SJSA1 (cell line): ENCODE measurements at regions not wholly inside any gene's neighbourhood (a gene's known extent, or its start where the extent isn't known, plus 50 kb on each side); places are given as distances from the start of the nearest gene placed in this dataset.

Experiments used
- DNase-seq, 2 experiments: peaks; one replicate each; pipeline ENCODE4 v3.0.0-alpha.2; 2015 to 2020; ENCODE audit warnings: low spot score in 2 of 2, low read depth in 1 of 2
- H3K27ac ChIP-seq: fragments of 250-450 bp; sonication (Bioruptor Pico); 2 replicates; pipeline ENCODE4 v1.5.1; 2020; ENCODE audit warnings: mild to moderate bottlenecking, moderate library complexity
- H3K27me3 ChIP-seq: fragments of 250-450 bp; sonication (Bioruptor Pico); replicated peaks from 2 replicates; pipeline ENCODE4 v1.5.1; 2020; ENCODE audit warnings: mild to moderate bottlenecking, moderate library complexity
- H3K36me3 ChIP-seq: fragments of 250-450 bp; sonication (Bioruptor Pico); 2 replicates; pipeline ENCODE4 v1.5.1; 2020; ENCODE audit warnings: mild to moderate bottlenecking
- H3K4me1 ChIP-seq: fragments of 250-450 bp; sonication (Bioruptor Pico); replicated peaks from 2 replicates; pipeline ENCODE4 v1.6.1; 2021; ENCODE audit warnings: mild to moderate bottlenecking
- H3K4me3 ChIP-seq: fragments of 250-450 bp; sonication (Bioruptor Pico); 2 replicates; pipeline ENCODE4 v1.5.1; 2020; ENCODE audit warnings: mild to moderate bottlenecking
- H3K9me3 ChIP-seq: fragments of 250-450 bp; sonication (Bioruptor Pico); replicated peaks from 2 replicates; pipeline ENCODE4 v1.5.1; 2020; ENCODE audit warnings: mild to moderate bottlenecking

DNA sequence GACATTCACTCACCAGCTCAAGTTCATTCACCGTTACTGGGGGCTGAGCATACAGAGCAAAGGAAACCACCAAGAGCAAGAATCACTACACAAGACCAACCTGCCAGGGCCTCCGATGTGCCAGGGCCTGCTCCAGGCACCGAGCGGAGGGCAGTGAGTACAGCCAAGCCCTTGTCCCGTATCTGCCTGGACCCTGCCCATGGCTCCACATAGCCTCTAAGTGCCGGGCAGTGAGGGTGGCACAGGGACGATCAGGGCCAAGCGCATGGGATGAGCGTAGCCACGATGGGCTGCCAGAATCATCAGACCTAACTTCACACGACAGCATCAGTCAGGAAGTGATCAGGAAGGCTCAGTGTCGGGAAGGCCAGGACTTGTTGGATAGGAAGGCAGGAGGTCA lies 199.6 kb downstream of the BCL11B start:
- Histone ChIP-seq H3K27me3 (no peaks in the 10 kb centered on the region), H3K4me1 (no peaks in the 10 kb centered on the region), H3K36me3 (no peaks in the 10 kb centered on the region), H3K9me3 (no peaks in the 10 kb centered on the region), H3K27ac (no peak overlapping the region), H3K4me3 (no peak overlapping the region)
- no peak for DNase-seq

DNA sequence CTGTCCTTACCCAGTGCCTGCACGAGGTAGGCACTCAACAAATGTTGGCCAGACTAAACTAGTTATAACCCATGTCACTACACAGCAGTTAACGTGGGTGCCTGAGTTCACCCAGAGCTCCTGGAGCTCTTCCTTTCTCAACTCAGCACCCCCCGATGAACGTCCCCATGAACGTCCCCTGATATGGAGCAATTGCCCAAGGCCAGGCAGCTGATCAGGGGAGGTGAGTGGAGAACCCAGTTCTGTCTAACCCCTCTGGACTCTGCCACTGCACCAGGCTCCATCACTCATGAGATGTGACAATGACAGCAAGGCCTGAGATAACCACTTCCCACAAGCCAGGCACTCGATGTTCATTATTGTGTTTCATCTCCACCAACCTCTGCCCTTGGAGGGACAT lies 199.0 kb downstream of the BCL11B start:
- no peak for DNase-seq
- no peak overlapping the region for H3K4me3 ChIP-seq
- no peak overlapping the region for H3K27ac ChIP-seq
- H3K4me1 ChIP-seq: no peaks in the 10 kb centered on the region
- H3K36me3 ChIP-seq: no peaks in the 10 kb centered on the region
- no peaks in the 10 kb centered on the region for H3K27me3 ChIP-seq
- no peaks in the 10 kb centered on the region for H3K9me3 ChIP-seq

DNA sequence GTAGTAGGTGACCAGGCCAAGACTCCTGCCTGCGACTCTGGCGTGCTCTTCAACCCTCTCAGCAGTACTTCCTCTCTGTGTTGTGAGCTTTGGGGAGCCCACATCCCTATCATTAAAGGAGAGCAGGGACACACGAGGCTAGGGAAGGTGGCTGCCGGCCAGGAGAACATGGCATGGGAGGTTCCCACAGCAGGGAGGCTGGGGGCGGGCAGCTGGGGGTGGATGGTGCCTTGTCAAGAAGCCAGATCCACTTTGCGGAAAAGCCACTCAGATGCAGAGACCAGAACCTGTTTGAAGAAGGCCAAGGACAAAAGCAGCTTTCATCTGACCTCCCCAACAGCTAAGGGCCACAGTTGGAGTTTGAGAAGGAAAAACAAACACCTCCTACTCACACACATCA lies 198.6 kb downstream of the BCL11B start:
- Histone ChIP-seq H3K27ac (no peak overlapping the region), H3K4me1 (no peaks in the 10 kb centered on the region), H3K4me3 (no peak overlapping the region), H3K36me3 (no peaks in the 10 kb centered on the region), H3K27me3 (no peaks in the 10 kb centered on the region), H3K9me3 (no peaks in the 10 kb centered on the region)
- no peak for DNase-seq

DNA sequence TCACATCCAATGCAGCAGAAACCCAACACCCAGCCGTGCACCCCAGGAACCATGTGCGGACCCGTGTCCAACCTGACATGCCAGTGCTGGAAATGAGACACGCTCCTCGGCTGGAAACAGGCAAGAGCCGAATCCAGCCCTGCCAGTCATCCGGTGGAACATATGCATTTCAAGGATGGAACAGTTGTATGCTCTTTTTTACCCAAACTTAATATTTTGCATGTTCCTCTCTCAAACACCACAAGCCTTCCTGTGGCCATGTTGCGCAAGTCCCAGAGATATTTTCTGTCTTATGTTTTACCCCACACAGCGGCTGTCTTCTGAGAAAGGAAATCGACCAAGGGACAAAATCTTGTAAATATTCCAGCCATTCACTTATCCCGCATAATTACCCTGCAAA lies 196.9 kb downstream of the BCL11B start:
- Histone ChIP-seq H3K27ac (no peak overlapping the region), H3K4me1 (no peaks in the 10 kb centered on the region), H3K27me3 (no peaks in the 10 kb centered on the region), H3K36me3 (no peaks in the 10 kb centered on the region), H3K9me3 (no peaks in the 10 kb centered on the region), H3K4me3 (no peak overlapping the region)
- DNase-seq: no peak

DNA sequence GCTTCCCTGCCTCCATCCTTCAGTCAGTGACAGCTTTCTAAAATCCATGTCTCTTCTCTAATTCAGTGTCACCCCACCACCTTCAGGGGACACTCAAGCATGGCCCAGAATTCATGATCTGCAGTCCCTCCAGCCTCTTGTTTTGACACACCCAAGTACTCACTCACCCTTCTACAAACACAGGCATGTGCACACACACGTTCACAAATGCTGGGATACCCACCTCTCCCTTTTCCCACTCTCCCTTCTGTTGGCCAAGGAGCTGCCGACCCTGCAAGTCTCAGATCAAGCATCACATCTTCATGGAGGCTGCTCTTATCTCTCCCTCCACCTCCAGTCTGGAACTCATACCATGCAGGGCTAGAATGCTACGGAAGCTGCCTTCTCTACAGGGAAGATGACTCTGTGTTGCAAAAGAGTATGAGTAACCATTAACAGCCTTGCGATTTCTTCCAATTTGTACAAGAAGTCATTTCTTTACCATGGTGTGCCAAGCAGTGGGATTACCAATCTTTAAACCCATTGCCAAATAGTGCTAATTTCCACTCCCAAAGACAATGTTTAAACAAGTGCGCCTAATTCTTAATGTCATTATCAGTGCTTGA lies 196.1 kb downstream of the BCL11B start:
- no peak for DNase-seq
- H3K4me3 ChIP-seq: no peak overlapping the region
- no peak overlapping the region for H3K27ac ChIP-seq
- no peaks in the 10 kb centered on the region for H3K27me3 ChIP-seq
- no peaks in the 10 kb centered on the region for H3K9me3 ChIP-seq
- no peaks in the 10 kb centered on the region for H3K4me1 ChIP-seq
- H3K36me3 ChIP-seq: no peaks in the 10 kb centered on the region

DNA sequence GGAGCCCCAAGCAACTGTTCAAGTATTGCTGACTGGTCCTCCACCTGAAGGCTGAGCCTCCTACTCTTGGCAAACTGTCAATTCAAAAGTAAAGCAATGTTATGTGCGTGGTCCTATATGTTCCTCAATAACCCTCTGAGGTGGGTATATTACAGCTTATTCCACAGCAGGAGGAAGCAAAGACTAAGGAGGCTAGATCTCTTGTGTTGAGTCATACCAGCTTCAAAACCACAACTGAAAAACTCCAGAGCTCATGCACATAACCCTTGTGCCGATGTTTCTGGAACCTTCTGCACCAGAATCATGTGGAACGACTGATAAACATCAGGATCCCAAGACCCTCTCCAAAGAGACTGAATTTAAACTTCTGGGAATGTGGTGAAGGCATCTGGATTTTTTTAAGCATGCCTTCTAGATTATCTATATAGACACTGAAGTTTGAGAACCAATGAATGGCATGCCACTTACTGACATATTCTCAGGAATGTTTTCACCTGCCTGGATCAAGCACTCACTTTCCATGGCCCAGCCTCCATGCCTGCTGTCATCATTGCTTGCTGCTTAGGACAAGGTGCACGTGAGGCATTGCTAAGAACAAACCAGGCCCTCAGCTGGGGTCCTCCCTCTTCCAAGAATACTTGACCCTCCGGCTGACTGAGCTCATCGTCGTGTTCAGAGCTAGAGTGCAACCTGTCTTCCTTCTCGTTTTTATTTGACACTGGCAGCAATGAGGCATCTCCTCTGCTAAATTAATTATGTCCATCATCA lies 194.7 kb downstream of the BCL11B start:
- no peak overlapping the region for H3K27ac ChIP-seq
- no peak overlapping the region for H3K4me3 ChIP-seq
- H3K9me3 ChIP-seq: no peaks in the 10 kb centered on the region
- H3K36me3 ChIP-seq: no peaks in the 10 kb centered on the region
- H3K4me1 ChIP-seq: no peaks in the 10 kb centered on the region
- no peaks in the 10 kb centered on the region for H3K27me3 ChIP-seq
- DNase-seq: no peak

DNA sequence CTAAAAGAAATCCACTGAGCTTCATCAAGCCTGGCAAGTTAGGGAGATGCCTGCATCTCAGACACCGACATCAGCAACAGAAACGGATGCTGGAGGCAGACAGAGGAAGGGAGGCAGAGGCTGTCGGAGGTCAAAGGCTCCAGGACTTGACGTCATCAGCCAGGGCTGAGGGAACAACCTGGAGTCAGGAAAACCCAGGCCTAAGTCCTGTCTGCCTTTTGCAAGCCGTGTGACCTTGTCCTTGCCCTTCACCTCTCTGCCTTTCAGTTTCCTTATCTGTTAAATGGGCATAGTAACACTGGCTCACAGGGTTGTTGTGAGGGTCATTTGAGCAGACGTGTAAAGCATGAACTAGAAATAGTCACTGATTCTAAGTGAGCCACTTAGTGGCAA lies 194.2 kb downstream of the BCL11B start:
- no peak overlapping the region for H3K4me3 ChIP-seq
- no peak for DNase-seq
- no peaks in the 10 kb centered on the region for H3K4me1 ChIP-seq
- no peaks in the 10 kb centered on the region for H3K36me3 ChIP-seq
- H3K27ac ChIP-seq: no peak overlapping the region
- H3K27me3 ChIP-seq: no peaks in the 10 kb centered on the region
- H3K9me3 ChIP-seq: no peaks in the 10 kb centered on the region

DNA sequence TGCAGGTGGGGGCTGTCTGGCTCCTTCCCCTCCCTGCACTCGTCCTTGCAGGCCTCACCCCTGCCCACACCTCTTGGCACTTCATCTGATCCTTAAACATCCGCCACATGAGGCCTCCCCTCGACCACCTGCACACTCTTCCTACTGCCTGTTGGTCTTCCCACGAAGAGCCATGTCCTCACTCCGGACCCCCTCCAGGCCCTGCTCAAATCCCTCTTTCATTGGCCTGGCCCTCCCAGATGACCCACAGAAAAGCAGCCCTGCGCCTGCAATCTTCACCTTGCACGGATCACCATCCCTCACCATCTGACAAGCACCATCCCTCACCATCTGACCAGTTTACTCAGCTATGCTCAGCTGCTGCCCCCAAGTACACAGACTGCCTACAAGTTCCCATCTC lies 193.6 kb downstream of the BCL11B start:
- Histone ChIP-seq H3K27me3 (no peaks in the 10 kb centered on the region), H3K36me3 (no peaks in the 10 kb centered on the region), H3K4me1 (no peaks in the 10 kb centered on the region), H3K27ac (no peak overlapping the region), H3K4me3 (no peak overlapping the region), H3K9me3 (no peaks in the 10 kb centered on the region)
- DNase-seq: no peak

DNA sequence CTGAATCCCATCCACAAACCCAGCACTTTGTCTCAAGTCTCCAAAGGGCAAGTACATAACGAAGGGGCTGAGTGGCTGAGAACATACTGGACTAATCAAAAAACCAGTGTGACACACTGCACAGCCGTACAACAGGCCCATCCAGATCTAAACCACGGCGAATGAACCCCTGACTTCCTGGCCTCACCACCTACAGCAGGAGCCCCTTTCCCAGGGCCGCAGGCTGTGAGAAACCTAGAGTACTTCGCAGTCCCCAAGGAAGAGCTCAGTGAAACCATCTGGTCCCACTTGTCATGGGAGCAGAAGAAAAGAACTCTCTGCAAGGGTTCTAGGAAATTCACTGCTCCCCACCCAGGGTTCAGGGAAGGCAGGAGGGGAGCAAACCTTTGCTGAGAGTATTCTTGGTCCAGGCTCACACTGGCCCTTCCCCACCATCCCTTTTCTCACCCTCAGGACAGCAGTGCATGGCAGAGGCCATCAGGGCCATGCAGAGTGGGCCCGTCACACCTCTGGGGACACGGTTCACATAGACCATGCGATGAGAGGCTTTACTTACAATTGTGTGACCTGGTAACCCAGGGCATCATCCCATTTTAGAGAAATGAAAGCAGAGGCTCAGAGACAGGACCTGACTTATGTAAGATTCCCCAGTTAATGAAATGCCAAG lies 192.8 kb downstream of the BCL11B start:
- H3K4me3 ChIP-seq: no peak overlapping the region
- no peaks in the 10 kb centered on the region for H3K27me3 ChIP-seq
- H3K9me3 ChIP-seq: no peaks in the 10 kb centered on the region
- H3K4me1 ChIP-seq: no peaks in the 10 kb centered on the region
- H3K27ac ChIP-seq: no peak overlapping the region
- no peaks in the 10 kb centered on the region for H3K36me3 ChIP-seq
- DNase-seq: no peak

DNA sequence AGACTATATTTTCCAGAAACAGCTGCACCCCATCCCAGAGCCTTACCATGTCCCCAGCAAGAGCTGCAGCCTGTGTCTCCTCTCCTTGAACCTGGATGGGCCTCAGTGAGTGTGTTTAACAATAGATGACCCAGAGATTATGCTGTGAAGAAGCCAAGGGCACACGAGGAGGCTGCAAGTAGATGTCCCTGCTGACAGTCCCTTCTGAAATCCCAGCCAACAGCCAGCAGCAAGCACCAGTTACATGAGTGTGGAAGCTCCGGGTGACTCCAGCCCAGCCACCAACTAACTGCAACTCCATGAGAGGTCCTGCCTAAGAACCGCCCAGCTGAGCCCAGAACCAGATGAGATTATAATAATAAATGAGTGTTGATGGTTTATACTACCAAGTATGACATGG lies 191.7 kb downstream of the BCL11B start:
- no peaks in the 10 kb centered on the region for H3K27me3 ChIP-seq
- H3K27ac ChIP-seq: no peak overlapping the region
- no peak overlapping the region for H3K4me3 ChIP-seq
- DNase-seq: no peak
- no peaks in the 10 kb centered on the region for H3K9me3 ChIP-seq
- H3K4me1 ChIP-seq: no peaks in the 10 kb centered on the region
- no peaks in the 10 kb centered on the region for H3K36me3 ChIP-seq

DNA sequence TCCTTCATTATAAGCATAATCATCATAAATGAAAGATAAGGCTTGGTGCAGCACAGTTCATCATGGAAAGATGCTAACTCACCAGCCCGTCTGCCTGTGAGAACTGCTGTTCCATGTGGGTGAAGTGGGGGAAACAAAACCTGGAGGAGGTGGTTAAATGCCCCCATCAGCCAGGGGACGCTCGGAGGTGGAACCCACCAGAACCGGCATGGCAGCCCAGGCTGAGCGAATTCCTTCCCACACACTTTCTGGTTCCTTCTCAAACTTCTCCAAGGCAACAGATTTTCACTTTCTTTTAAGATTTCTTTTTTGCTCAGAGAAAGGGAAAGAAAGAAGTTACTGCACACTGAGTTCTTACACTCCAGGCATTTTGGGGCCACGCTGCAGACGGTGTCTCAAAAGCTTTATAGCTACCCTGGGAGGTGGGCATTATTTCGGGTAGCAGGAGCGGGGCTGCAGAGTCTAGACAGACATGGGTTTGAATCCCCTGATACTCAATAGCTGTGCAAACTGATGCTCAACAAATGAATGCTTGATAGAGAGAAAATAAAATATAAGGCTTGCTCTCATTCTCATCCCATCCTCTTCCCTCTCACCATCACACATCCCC lies 190.7 kb downstream of the BCL11B start:
- Histone ChIP-seq H3K4me3 (no peak overlapping the region), H3K27ac (no peak overlapping the region), H3K36me3 (no peaks in the 10 kb centered on the region), H3K27me3 (no peaks in the 10 kb centered on the region), H3K4me1 (no peaks in the 10 kb centered on the region), H3K9me3 (no peaks in the 10 kb centered on the region)
- peak in 1 of 2 experiments; percentile 14 for DNase-seq

DNA sequence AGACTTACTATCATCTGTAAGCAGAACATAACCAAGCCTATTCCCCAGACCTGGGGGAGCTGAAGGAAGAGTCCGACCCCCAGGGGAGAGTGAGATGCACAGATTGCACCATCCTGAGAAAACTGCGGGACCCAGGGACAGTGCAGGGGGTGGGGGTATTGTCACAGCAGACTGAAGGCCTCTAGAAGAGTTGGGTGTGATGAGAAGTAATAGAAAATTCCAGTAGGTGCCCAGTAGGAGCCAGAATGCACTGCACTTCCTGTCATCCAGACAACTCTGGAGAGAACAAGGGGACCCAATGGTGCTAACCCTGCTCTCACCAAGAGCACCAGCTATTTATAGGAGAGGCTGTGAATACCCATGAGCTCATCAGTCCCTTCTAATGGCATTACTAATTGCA lies 190.1 kb downstream of the BCL11B start:
- Histone ChIP-seq H3K36me3 (no peaks in the 10 kb centered on the region), H3K27me3 (no peaks in the 10 kb centered on the region), H3K27ac (no peak overlapping the region), H3K9me3 (no peaks in the 10 kb centered on the region), H3K4me1 (no peaks in the 10 kb centered on the region), H3K4me3 (no peak overlapping the region)
- DNase-seq: peak in 1 of 2 experiments; percentile 2

DNA sequence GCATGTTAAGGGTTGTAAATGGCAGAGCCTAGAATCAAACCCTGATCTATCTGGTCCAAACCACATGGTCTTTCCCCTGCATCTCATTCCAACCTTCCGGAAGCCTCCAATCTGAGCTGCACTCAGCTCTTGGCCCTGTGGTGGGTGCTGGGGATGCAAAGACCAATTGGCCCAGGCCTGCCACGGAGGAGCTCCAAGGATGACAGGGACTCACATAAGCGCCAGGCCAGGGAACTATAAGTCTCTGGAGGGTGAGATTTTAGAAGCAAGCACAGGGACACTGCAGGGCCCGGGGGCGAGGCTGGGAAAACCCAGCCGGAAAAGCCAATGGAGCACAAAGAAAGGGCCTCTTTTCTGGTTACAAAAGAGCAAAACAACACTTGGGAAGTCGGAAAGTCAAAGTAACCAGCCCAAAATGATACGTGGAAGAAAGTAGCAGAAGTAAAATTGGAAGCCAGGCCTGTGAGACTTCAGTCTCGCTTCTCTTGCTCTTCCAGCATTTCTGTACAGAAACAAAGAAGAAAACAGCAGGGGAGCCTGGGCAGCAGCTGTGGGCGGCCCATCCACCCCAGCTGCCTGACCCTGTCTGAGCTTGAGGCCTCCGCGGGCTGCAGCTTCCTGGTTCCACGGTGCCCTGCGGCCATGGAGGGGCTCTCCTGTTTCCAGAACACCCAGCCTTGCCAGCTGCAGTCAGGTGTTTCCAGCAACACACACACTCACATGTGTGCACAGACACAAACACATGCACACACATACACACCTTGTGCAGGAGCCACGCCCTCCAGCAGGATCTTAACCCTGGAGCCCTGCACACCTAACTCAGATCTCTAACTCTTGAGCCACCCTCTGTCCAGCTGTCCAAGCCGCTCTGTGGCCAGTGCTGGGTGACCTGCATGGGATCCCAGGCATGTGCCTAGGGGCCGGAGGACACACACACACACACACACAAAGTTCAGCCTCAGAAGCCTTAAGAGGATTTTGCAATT lies 178.2 kb downstream of the BCL11B start:
- no peak overlapping the region for H3K4me3 ChIP-seq
- no peak overlapping the region for H3K27ac ChIP-seq
- no peak for DNase-seq
- H3K9me3 ChIP-seq: no peaks in the 10 kb centered on the region
- no peaks in the 10 kb centered on the region for H3K4me1 ChIP-seq
- H3K36me3 ChIP-seq: no peaks in the 10 kb centered on the region
- no peaks in the 10 kb centered on the region for H3K27me3 ChIP-seq
